Lower leg skin (tissue), 3 donors: ENCODE measurements at regions not wholly inside any gene's neighbourhood (a gene's known extent, or its start where the extent isn't known, plus 50 kb on each side); places are given as distances from the start of the nearest gene placed in this dataset.

Experiments used
- CTCF ChIP-seq, 3 donors: fragments of 450-650 bp; IDR thresholded peaks; one replicate each; pipeline ENCODE4 v1.5.1; 2016; ENCODE audit warnings: antibody characterized with exemption in 3 of 3, mild to moderate bottlenecking in 3 of 3, moderate library complexity in 2 of 3
- POLR2A ChIP-seq, 2 donors: fragments of 450-650 bp; IDR thresholded peaks; one replicate each; pipeline ENCODE4 v1.6.1; 2016 to 2017; ENCODE audit warnings: antibody characterized with exemption in 2 of 2, mild to moderate bottlenecking in 1 of 2, moderate library complexity in 1 of 2

GRCh38 chr20:56750430-56750829, 121.3 kb downstream of the TFAP2C start:
- no peak for TF ChIP-seq CTCF (IDR thresholded peaks at IDR 0.05)
- no peak for TF ChIP-seq POLR2A (IDR thresholded peaks at IDR 0.05)
